GM13976 (cell line): ENCODE measurements at regions not wholly inside any gene's neighbourhood (a gene's known extent, or its start where the extent isn't known, plus 50 kb on each side); places are given as distances from the start of the nearest gene placed in this dataset.

Experiments
- DNase-seq: peaks from one replicate; pipeline ENCODE4 v3.0.0; 2012; ENCODE audit warnings: low spot score
- CTCF ChIP-seq: IDR thresholded peaks from 2 replicates; pipeline ENCODE4 v1.5.1; 2012; ENCODE audit warnings: borderline replicate concordance, mild to moderate bottlenecking; ENCODE audit not compliant: insufficient read depth; ENCODE audit errors: extremely low read depth, missing control alignments, control extremely low read depth
- in situ Hi-C: fragments of 300-500 bp; cut with MboI; formaldehyde crosslinking; loops from one replicate; pipeline ENCODE4 v1.12.0; 2022; ENCODE audit warnings: low sequenced_read_pairs, mixed read lengths, inconsistent platforms; ENCODE audit not compliant: unreplicated experiment

- DNase-seq = no peak
- in situ Hi-C loops = loop anchor here (10.0 to 25.0 kb wide), 2 partner anchors 340 to 497 kb away; no protein-coding TSS in a partner anchor
- no peak for TF ChIP-seq CTCF
Observed at GRCh38 chr21:25384782-25385181, 222.5 kb downstream of the MRPL39 start.

- no peak for TF ChIP-seq CTCF
- in situ Hi-C loops = loop anchor here (10.0 to 25.0 kb wide), 2 partner anchors 339 to 496 kb away; no protein-coding TSS in a partner anchor
- no peak for DNase-seq
Observed at GRCh38 chr21:25383545-25383944, 223.7 kb downstream of the MRPL39 start.

DNA sequence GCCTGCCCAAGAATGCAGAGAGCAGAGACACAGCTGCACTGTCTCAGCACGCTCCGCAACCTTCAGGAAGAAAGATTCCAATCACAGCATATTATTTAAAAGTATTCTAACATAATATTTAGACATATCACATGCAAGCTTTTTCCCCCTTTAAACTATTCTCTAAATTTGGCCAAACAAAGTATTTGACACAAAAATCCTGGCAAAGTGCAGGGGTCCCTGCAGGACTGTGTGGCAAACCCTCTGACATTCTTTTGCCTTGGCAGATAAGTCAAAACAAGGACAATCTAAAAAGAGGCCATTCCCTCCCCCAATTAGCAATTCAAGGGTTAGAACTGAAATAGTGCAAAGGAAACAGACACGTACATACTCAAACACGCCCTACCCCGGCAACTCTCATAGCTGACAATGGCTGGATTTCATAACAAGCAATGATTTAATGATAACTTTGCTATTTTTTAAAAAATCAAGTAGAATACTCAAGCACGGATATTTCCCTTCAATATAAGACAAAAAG, 225.3 kb downstream of the MRPL39 start:
- no peak for TF ChIP-seq CTCF
- in situ Hi-C loops = loop anchor here (10.0 to 25.0 kb wide), 2 partner anchors 337 to 495 kb away; no protein-coding TSS in a partner anchor
- DNase-seq = no peak

DNA sequence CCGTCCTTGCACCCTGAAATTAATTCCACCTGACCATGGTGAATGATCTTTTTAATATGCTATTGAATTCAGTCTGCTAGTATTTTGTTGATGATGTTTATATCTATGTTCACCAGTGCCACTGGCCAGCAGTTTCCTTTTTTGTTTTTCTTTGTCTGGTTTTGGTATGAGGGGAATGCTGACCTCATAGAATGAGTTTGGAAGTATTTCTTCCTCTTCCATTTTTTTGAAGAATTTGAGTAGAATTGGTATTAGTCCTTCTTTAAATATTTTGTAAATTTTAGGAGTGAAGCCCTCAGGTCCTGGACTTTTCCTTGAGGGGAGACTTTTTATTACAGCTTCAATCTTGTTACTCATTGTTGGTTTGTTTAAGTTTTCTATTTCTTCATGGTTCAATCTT, 231.6 kb downstream of the MRPL39 start:
- in situ Hi-C loops = loop anchor here (25.0 kb wide), 1 partner anchor 488 kb away; no protein-coding TSS in a partner anchor

DNA sequence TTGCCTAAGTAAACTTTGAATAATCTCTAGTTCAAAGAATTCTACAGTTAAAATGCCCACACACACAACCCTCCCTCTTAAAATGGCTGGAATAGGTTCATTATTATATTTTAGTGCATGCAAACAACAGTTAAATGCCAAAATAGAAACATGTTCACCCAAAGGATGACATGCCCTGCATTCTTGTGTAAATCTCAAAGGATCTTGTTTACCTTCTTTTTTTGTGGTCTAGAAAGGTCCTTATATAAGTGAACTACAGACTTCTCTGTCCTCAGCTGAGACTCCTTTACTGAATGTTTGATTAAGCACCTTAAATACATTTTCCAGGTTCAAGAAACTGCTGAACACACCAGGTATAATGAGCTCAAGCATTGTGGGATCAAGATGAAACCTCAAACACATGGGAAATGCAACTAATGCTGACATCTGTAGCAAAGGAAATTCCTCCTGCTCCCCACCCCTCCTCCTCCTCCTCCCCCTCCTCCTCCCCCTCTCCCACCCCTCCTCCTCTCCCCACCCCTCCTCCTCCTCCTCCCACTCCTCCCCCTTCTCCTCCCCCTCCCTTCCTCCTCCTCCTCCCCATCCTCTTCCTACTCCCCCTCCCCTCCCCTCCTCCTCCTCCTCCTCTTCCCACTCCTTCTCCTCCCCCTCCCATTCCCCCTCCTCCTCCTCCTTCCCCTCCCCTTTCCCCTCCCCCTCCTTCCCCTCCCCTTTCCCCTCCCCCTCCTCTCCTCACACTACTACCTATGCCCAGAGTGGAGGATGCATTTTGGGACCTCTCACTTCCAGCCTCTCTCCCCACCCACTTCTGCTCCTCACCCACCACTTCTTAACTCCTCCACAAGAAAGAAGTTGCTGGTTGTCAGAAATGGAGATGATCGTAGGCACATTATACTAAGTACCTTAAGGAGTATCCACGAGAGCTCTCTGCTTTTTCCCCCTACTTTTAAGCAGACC, 233.9 kb downstream of the MRPL39 start:
- no peak for TF ChIP-seq CTCF
- no peak for DNase-seq
- in situ Hi-C loops = no loop called here

More for the DNA sequence above, 231.6 kb downstream of the MRPL39 start:
- DNase-seq = no peak
- TF ChIP-seq CTCF = no peak

- no peak for DNase-seq
- TF ChIP-seq CTCF = no peak
- in situ Hi-C loops = no loop called here
Observed at GRCh38 chr21:25371841-25372425, 235.3 kb downstream of the MRPL39 start.
